ENCODE measurements at regions not wholly inside any gene's neighbourhood (a gene's known extent, or its start where the extent isn't known, plus 50 kb on each side); places are given as distances from the start of the nearest gene placed in this dataset.

- TF ChIP-seq CTCF (IDR thresholded peaks at IDR 0.05; ENCODE audit: low read length), result no peak
- TF ChIP-seq EZH2 (IDR thresholded peaks at IDR 0.05; ENCODE audit: borderline replicate concordance, low read length), result no peak
Measured at GRCh38 chr4:186348433-186348832, 82.4 kb downstream of the F11 start.
